ENCODE measurements at regions not wholly inside any gene's neighbourhood (a gene's known extent, or its start where the extent isn't known, plus 50 kb on each side); places are given as distances from the start of the nearest gene placed in this dataset.
"Not testable (repeated sequence)": the region's sequence is repeated elsewhere in the genome, so short reads cannot be mapped to it uniquely, and the experiment has no call there.

- Histone ChIP-seq H3K9me3 (no peaks in the 10 kb centered on the region), H3K4me3 (no peak overlapping the region), H3K27me3 (no peaks in the 10 kb centered on the region), H3K27ac (no peak overlapping the region), H3K4me1 (no peaks in the 10 kb centered on the region), H3K36me3 (replicated peaks in 1 of 2; ENCODE audit: insufficient read depth in 1 of 2, low read depth in 2 of 2) (no peaks in the 10 kb centered on the region)
- WGBS, 2 donors, result 40 to 54% methylated on average over 2 of the region's 2 CpGs
- TF ChIP-seq CTCF (IDR thresholded peaks at IDR 0.05) (no peak), POLR2A (IDR thresholded peaks at IDR 0.05) (no peak)
- peak in 2 of 4 donors; percentile 16 to 22 for DNase-seq
- intact Hi-C loops (cut with DNase I), result no loop called here
- no peak for ATAC-seq
Observed at GRCh38 chrX:78573630-78574029, 85.5 kb downstream of the RTL3 start.

GRCh38 chrX:78571849-78572248 lies 87.3 kb downstream of the RTL3 start:
- ATAC-seq (no peak), DNase-seq (no peak)
- no peaks in the 10 kb centered on the region for H3K9me3 ChIP-seq
- H3K36me3 ChIP-seq (replicated peaks in 1 of 2; ENCODE audit: insufficient read depth in 1 of 2, low read depth in 2 of 2), result no peaks in the 10 kb centered on the region
- no peak overlapping the region for H3K27ac ChIP-seq
- TF ChIP-seq CTCF (IDR thresholded peaks at IDR 0.05) (no peak), POLR2A (IDR thresholded peaks at IDR 0.05) (no peak)
- intact Hi-C loops (cut with DNase I), result no loop called here
- no peaks in the 10 kb centered on the region for H3K4me1 ChIP-seq
- H3K27me3 ChIP-seq, result no peaks in the 10 kb centered on the region
- WGBS, 2 donors, result 24 to 82% methylated on average over 1 to 2 of the region's 2 CpGs
- H3K4me3 ChIP-seq, result no peak overlapping the region

- no peaks in the 10 kb centered on the region for H3K4me1 ChIP-seq
- H3K36me3 ChIP-seq (replicated peaks in 1 of 2; ENCODE audit: insufficient read depth in 1 of 2, low read depth in 2 of 2), result no peaks in the 10 kb centered on the region
- intact Hi-C loops (cut with DNase I), result no loop called here
- WGBS, 2 donors, result 21 to 26% methylated on average over 3 of the region's 3 CpGs
- no peaks in the 10 kb centered on the region for H3K9me3 ChIP-seq
- H3K27ac ChIP-seq, result no peak overlapping the region
- no peak overlapping the region for H3K4me3 ChIP-seq
- TF ChIP-seq POLR2A (IDR thresholded peaks at IDR 0.05), result no peak
- TF ChIP-seq CTCF (IDR thresholded peaks at IDR 0.05), result peak in 5 of 7 experiments; percentile 29 to 56 (median 44)
- H3K27me3 ChIP-seq, result no peaks in the 10 kb centered on the region
- ATAC-seq (no peak), DNase-seq (no peak)
Observed at GRCh38 chrX:78555401-78555980, 103.6 kb downstream of the RTL3 start.

- intact Hi-C loops (cut with DNase I); H3K9me3 ChIP-seq; H3K4me3 ChIP-seq; H3K27ac ChIP-seq; H3K27me3 ChIP-seq; H3K4me1 ChIP-seq; H3K36me3 ChIP-seq (replicated peaks in 1 of 2; ENCODE audit: insufficient read depth in 1 of 2, low read depth in 2 of 2); ATAC-seq; DNase-seq: not testable (repeated sequence)
- 33 to 50% methylated on average over 1 of the region's 1 CpG for WGBS, 2 donors
Observed at GRCh38 chrX:78552628-78553027, 106.5 kb downstream of the RTL3 start.

GRCh38 chrX:78548012-78548411 lies 111.1 kb downstream of the RTL3 start:
- no peak for ATAC-seq
- no peak for DNase-seq
- no peaks in the 10 kb centered on the region for H3K27me3 ChIP-seq
- H3K9me3 ChIP-seq, result no peaks in the 10 kb centered on the region
- no peak overlapping the region for H3K4me3 ChIP-seq
- WGBS, 2 donors, result 37 to 40% methylated on average over 2 of the region's 2 CpGs
- H3K27ac ChIP-seq, result no peak overlapping the region
- H3K4me1 ChIP-seq, result no peaks in the 10 kb centered on the region
- H3K36me3 ChIP-seq (replicated peaks in 1 of 2; ENCODE audit: insufficient read depth in 1 of 2, low read depth in 2 of 2), result no peaks in the 10 kb centered on the region
- intact Hi-C loops (cut with DNase I), result no loop called here
- no peak for TF ChIP-seq CTCF (IDR thresholded peaks at IDR 0.05)
- no peak for TF ChIP-seq POLR2A (IDR thresholded peaks at IDR 0.05)

Measured in body of pancreas (tissue), 4 donors.